ENCODE measurements at regions not wholly inside any gene's neighbourhood (a gene's known extent, or its start where the extent isn't known, plus 50 kb on each side); places are given as distances from the start of the nearest gene placed in this dataset.

DNA sequence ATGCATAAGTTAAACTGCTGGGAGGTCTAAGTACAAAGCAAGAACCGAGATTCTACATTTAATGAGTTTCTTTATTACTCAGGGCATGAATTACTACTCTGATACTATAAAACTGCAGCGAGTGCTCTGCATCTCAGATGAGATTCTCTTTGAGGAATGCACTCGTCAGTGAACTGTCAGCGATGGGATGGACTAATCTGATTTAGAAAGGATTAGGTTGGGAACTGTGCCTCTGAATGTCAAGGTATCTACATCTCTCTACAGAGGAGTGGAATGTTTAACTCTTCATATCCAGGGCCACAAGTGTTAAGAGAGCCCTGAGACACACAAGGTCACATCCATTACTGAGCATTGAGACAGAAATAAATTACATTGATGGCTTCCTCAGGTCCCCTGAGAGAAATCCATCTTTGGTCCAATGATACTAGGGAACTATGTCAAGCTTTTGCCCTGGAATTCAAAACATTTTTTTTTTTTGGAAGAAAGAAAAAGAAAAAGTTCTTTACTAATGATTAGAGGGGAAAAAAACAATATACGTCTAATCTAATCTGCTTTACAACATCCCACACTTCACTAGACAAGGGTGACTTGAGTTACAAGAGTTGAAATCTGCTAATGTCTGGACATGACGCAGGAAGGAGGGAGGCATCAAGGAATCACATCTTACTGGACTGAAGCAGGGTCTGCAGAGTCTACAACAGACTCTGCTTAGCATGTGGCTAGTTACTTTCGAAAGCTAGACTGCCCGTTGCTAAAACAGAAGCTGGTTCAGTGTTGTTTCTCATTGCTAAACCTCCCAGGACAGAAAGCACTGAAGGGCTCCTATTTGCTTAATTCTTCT lies 270.0 kb upstream of the TLE4 start:
- in situ Hi-C loops (cut with MboI; ENCODE audit: low sequenced_read_pairs, unreplicated experiment): no loop called here
- no peak for DNase-seq (ENCODE audit: low spot score)
- TF ChIP-seq CTCF (IDR thresholded peaks at IDR 0.05; ENCODE audit: borderline replicate concordance, control extremely low read depth, extremely low read depth, insufficient read depth, missing control alignments): no peak

DNA sequence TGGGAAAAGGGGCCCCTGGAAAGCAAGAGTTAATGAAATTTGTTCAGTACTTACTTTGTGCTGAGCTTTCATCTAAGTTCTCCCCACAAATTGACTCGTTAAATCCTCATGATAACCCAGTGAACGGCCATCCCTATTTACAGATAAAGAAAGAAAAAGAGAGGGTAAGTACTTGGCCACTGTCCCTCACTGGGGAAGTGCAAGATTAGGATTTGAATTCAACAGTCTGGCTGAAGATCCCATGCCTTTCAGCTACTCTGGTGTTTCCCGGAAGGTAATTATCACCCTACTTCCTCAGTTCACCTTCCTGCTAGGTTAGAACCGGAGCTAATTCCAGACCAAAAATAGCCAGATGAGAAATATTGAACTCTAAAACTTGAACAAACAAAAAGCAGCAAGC lies 269.2 kb upstream of the TLE4 start:
- no peak for TF ChIP-seq CTCF (IDR thresholded peaks at IDR 0.05; ENCODE audit: borderline replicate concordance, control extremely low read depth, extremely low read depth, insufficient read depth, missing control alignments)
- in situ Hi-C loops (cut with MboI; ENCODE audit: low sequenced_read_pairs, unreplicated experiment): no loop called here
- DNase-seq (ENCODE audit: low spot score): no peak

GRCh38 chr9:79308012-79308411 lies 263.8 kb upstream of the TLE4 start:
- TF ChIP-seq CTCF (IDR thresholded peaks at IDR 0.05; ENCODE audit: borderline replicate concordance, control extremely low read depth, extremely low read depth, insufficient read depth, missing control alignments): no peak
- in situ Hi-C loops (cut with MboI; ENCODE audit: low sequenced_read_pairs, unreplicated experiment): no loop called here
- DNase-seq (ENCODE audit: low spot score): no peak

GRCh38 chr9:79312686-79313421 lies 258.9 kb upstream of the TLE4 start:
- TF ChIP-seq CTCF (IDR thresholded peaks at IDR 0.05; ENCODE audit: borderline replicate concordance, control extremely low read depth, extremely low read depth, insufficient read depth, missing control alignments): no peak
- in situ Hi-C loops (cut with MboI; ENCODE audit: low sequenced_read_pairs, unreplicated experiment): no loop called here
- DNase-seq (ENCODE audit: low spot score): no peak

GRCh38 chr9:79325501-79325900 lies 246.3 kb upstream of the TLE4 start:
- no peak for DNase-seq (ENCODE audit: low spot score)
- TF ChIP-seq CTCF (IDR thresholded peaks at IDR 0.05; ENCODE audit: borderline replicate concordance, control extremely low read depth, extremely low read depth, insufficient read depth, missing control alignments): no peak
- in situ Hi-C loops (cut with MboI; ENCODE audit: low sequenced_read_pairs, unreplicated experiment): no loop called here

- no peak for TF ChIP-seq CTCF (IDR thresholded peaks at IDR 0.05; ENCODE audit: borderline replicate concordance, control extremely low read depth, extremely low read depth, insufficient read depth, missing control alignments)
- DNase-seq (ENCODE audit: low spot score): no peak
- in situ Hi-C loops (cut with MboI; ENCODE audit: low sequenced_read_pairs, unreplicated experiment): no loop called here
Measured at GRCh38 chr9:79329861-79330260, 241.9 kb upstream of the TLE4 start.
